Left lung (tissue), 4 donors: ENCODE measurements at regions not wholly inside any gene's neighbourhood (a gene's known extent, or its start where the extent isn't known, plus 50 kb on each side); places are given as distances from the start of the nearest gene placed in this dataset.
"Not testable (repeated sequence)": the region's sequence is repeated elsewhere in the genome, so short reads cannot be mapped to it uniquely, and the experiment has no call there.

Experiments
- ATAC-seq: fragments of 200-7000 bp; cut with Tn5 transposase; one replicate; pipeline ENCODE4 v1.9.1; 2020; ENCODE audit warnings: moderate library complexity
- DNase-seq, 4 donors: peaks; one replicate each; pipeline ENCODE4 v3.0.0-alpha.2; 2013 to 2020
- H3K27ac ChIP-seq, 2 donors: fragments of 200-600 bp; sonication (generic) in 1 of 2; one replicate each; pipeline versions ENCODE4 v1.5.0 to v1.8.0; 2020 to 2021
- H3K27me3 ChIP-seq, 2 donors: fragments of 200-600 bp; sonication (generic) in 1 of 2; one replicate each; pipeline versions ENCODE4 v1.5.0 to v1.8.0; 2020 to 2021
- H3K36me3 ChIP-seq, 2 donors: fragments of 200-600 bp; sonication (generic) in 1 of 2; one replicate each; pipeline versions ENCODE4 v1.5.0 to v1.8.0; 2020 to 2021
- H3K4me1 ChIP-seq, 2 donors: fragments of 200-600 bp; one replicate each; pipeline ENCODE4 v1.8.0; 2021
- H3K4me3 ChIP-seq, 2 donors: fragments of 200-600 bp; sonication (generic) in 1 of 2; one replicate each; pipeline versions ENCODE4 v1.5.0 to v1.8.0; 2020 to 2021; ENCODE audit warnings: mild to moderate bottlenecking in 1 of 2
- H3K9me3 ChIP-seq, 2 donors: fragments of 200-600 bp; sonication (generic) in 1 of 2; one replicate each; pipeline versions ENCODE4 v1.5.0 to v1.8.0; 2020 to 2021
- CTCF ChIP-seq, 2 donors: fragments of 200-600 bp; sonication (generic) in 1 of 2; IDR thresholded peaks; one replicate each; pipeline versions ENCODE4 v1.5.0 to v1.8.0; 2021; ENCODE audit warnings: antibody characterized with exemption in 2 of 2
- intact Hi-C, 2 donors: fragments of 100-400 bp; cut with DNase I; formaldehyde crosslinking; loops; one replicate each; pipeline versions ENCODE4 v1.11.2 to v1.14.2; 2022
- donor health status: DM: no; HTN: yes; CAD: no.
- donor health status: DM: no; HTN: no; CAD: no.

GRCh38 chr17:13888056-13888609 lies 181.2 kb upstream of the COX10 start:
- DNase-seq: peak in 2 of 4 donors; percentile 24 to 28
- intact Hi-C loops: no loop called here
- Histone ChIP-seq H3K27ac (no peak overlapping the region), H3K36me3 (no peaks in the 10 kb centered on the region), H3K4me3 (no peak overlapping the region), H3K9me3 (no peaks in the 10 kb centered on the region), H3K27me3 (no peaks in the 10 kb centered on the region), H3K4me1 (no peaks in the 10 kb centered on the region)
- TF ChIP-seq CTCF (IDR thresholded peaks at IDR 0.05): no peak
- no peak for ATAC-seq

- intact Hi-C loops, H3K9me3 ChIP-seq, ATAC-seq: not testable (repeated sequence)
These were observed 160.3 kb upstream of the COX10 start for GRCh38 chr17:13908971-13909370.

GRCh38 chr17:13909901-13910519 lies 159.3 kb upstream of the COX10 start:
- ATAC-seq (no peak), DNase-seq (no peak)
- Histone ChIP-seq H3K4me3 (no peak overlapping the region), H3K36me3 (no peaks in the 10 kb centered on the region), H3K27ac (no peak overlapping the region), H3K27me3 (no peaks in the 10 kb centered on the region), H3K4me1 (no peaks in the 10 kb centered on the region), H3K9me3 (no peaks in the 10 kb centered on the region)
- intact Hi-C loops: no loop called here
- TF ChIP-seq CTCF (IDR thresholded peaks at IDR 0.05): no peak

More at GRCh38 chr17:13908971-13909370, 160.3 kb upstream of the COX10 start:
- DNase-seq, H3K27ac ChIP-seq, H3K4me1 ChIP-seq, H3K27me3 ChIP-seq, H3K4me3 ChIP-seq, H3K36me3 ChIP-seq: not testable (repeated sequence)

GRCh38 chr17:13917634-13918033 lies 151.7 kb upstream of the COX10 start:
- Histone ChIP-seq H3K36me3 (no peaks in the 10 kb centered on the region), H3K27ac (no peak overlapping the region), H3K9me3 (no peaks in the 10 kb centered on the region), H3K4me3 (no peak overlapping the region), H3K27me3 (no peaks in the 10 kb centered on the region), H3K4me1 (peaks cover 0 to 5% of the 10 kb centered on the region in 2 donors)
- DNase-seq (no peak), ATAC-seq (peak; percentile 33)
- TF ChIP-seq CTCF (IDR thresholded peaks at IDR 0.05): no peak
- intact Hi-C loops: no loop called here

- no peak overlapping the region for H3K4me3 ChIP-seq
- ATAC-seq (no peak), DNase-seq (no peak)
- no peaks in the 10 kb centered on the region for H3K9me3 ChIP-seq
- H3K4me1 ChIP-seq: peaks cover 0 to 5% of the 10 kb centered on the region in 2 donors
- no peak overlapping the region for H3K27ac ChIP-seq
- TF ChIP-seq CTCF (IDR thresholded peaks at IDR 0.05): no peak
- H3K27me3 ChIP-seq: no peaks in the 10 kb centered on the region
- H3K36me3 ChIP-seq: no peaks in the 10 kb centered on the region
- intact Hi-C loops: no loop called here
These were observed 151.1 kb upstream of the COX10 start for GRCh38 chr17:13918247-13918646.

- TF ChIP-seq CTCF (IDR thresholded peaks at IDR 0.05): no peak
- H3K36me3 ChIP-seq: no peaks in the 10 kb centered on the region
- intact Hi-C loops: loop anchor here in 1 of 2 donors (10.0 kb wide), 1 partner anchor 335 kb away; no protein-coding TSS in a partner anchor
- H3K4me1 ChIP-seq: peaks cover 0 to 5% of the 10 kb centered on the region in 2 donors
- no peak overlapping the region for H3K4me3 ChIP-seq
- H3K27me3 ChIP-seq: no peaks in the 10 kb centered on the region
- DNase-seq: no peak
- ATAC-seq: no peak
- no peak overlapping the region for H3K27ac ChIP-seq
- no peaks in the 10 kb centered on the region for H3K9me3 ChIP-seq
These were observed 149.5 kb upstream of the COX10 start for GRCh38 chr17:13919818-13920217.
